NCI-H510A (cell line): ENCODE measurements at regions not wholly inside any gene's neighbourhood (a gene's known extent, or its start where the extent isn't known, plus 50 kb on each side); places are given as distances from the start of the nearest gene placed in this dataset.

Source experiments
- DNase-seq: peaks from one replicate; lab custom pipeline; 2025; lab: John Stamatoyannopoulos, UW

GRCh38 chr2:128450211-128451024 lies 131.8 kb upstream of the HS6ST1 start:
- no peak for DNase-seq

- no peak for DNase-seq
Measured at GRCh38 chr2:128451084-128452023, 132.7 kb upstream of the HS6ST1 start.

DNA sequence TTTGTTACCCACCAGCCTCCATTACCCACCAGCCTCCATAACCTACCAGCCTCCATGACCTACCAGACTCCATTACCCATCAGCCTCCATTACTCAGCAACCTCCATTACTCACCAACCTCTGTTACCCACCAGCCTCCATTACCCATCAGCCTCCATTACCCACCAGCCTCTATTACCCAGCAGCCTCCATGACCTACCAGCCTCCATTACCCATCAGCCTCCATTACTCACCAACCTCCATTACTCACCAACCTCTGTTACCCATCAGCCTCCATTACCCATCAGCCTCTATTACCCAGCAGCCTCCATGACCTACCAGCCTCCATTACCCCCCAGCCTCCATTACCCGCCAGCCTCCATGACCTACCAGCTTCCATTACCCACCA lies 133.3 kb upstream of the HS6ST1 start:
- no peak for DNase-seq

- DNase-seq: no peak
Measured at GRCh38 chr2:128452536-128453530, 134.2 kb upstream of the HS6ST1 start.

DNA sequence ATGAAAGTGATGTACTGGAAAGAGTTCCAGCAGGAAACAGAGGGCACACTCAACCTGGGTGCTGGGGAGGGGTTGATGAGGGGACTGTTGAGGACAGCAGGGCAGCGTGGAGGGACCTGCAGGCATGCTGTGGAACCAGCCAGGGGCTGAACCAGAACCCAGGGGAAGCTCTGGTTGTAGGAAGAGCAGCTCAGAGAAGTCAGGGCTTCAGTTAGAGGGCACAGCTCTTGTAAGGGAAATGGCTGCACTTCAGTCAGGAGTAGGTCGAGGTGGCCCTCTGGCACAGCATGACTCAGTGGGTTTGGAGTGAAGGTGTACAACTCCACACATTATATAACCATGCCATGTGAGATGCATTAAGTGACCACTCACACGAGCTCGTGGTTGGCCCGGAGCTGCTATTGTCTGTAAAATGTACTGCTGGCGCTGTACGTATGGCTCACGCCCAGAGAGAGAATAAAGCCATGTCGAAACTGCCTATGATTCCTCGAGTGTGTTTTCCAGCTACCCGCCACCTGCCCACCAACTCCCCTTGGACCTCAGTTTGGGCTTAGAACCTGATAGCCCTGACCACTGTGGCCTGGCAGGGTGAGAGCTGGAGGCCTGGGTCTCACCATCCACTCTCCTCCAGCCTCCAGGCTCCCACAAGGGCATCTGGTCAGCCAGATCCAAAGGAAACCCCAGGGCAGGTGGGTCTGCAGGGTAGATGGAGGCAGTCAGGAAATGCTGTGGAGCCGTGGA lies 136.5 kb upstream of the HS6ST1 start:
- no peak for DNase-seq

DNA sequence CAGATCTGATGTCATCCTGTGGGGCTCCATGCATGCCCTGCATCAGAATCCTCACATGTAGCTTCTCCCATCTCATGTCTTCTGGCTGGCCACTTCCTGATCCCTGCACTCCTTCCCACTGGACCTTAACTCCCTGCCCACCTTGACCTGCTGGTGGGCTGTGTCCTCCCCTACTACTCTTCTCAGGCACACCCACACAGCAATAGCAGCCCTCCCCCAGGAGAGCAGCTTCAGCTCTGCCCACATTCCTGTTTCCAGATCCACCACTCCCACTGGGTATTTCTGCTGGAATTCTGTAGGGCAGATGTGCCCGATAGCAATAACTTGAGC lies 137.0 kb upstream of the HS6ST1 start:
- no peak for DNase-seq

DNA sequence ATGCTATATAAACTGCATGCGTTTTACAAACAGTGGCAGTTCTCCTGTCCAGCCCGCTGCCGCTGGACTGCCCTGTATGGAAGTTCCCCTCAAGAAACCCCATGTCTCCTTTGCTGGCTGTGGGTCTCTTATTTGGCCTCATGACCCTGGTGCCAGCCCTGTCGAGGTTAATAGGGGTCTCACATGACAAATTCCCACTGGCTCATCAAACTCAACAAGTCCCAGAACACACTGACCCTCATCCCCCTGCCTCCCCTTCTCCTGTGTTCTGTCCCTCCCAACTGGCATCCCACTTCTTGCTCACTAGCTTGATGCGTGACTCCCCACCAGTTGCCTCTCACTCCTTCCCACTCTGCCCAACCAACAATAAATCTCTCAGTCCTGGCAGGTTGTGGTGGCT lies 137.6 kb upstream of the HS6ST1 start:
- DNase-seq: no peak

DNA sequence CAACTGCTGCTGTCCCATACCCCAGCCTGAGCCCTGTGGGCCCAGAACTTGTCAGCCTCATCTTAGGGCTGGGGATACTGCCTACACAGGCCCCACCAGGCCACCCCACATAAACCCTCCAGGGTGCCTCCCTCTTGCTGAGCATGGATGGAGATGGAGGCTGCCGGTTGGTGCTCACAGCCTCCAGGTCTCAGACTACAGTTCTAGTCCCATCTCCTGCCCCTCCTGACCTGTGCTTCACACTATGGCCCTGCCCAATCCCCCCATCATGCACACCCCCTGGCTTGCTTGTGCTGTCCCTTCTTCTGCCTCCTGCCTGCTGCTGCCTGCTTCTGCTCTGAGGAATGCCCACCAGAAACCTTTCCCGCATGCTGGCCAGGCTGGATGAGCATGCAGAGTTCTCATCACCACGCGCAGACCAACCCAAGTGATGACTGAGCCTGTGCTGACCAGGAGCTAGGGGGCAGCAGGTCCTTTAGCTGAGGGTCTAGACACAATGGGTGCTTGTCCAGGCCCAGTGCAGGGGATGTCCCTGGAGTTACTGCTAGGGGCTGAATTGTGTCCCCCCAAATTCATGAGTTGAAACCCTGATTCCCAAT lies 138.4 kb upstream of the HS6ST1 start:
- DNase-seq: no peak

DNA sequence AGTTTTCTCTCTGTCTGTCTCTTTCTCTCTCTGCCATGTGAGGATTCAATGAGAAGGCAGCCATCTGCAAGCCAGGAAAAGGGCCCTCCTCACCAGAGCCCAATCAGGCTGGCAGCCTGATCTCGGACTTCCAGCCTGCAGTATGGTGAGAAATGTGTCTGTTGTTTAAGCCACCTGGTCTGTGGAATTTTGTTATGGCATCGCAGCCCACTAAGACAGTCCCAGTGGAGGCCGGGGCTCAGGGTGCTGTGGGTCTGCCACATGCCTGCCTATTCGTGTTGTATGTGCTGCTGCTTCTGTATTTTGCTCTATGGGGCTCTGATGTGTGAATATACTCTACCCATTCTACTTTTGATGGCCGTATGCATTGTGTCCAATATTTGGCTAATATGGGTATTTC lies 139.0 kb upstream of the HS6ST1 start:
- DNase-seq: no peak

- no peak for DNase-seq
Measured at GRCh38 chr2:128458505-128458904, 139.8 kb upstream of the HS6ST1 start.

GRCh38 chr2:128464456-128464855 lies 145.8 kb upstream of the HS6ST1 start:
- no peak for DNase-seq

DNA sequence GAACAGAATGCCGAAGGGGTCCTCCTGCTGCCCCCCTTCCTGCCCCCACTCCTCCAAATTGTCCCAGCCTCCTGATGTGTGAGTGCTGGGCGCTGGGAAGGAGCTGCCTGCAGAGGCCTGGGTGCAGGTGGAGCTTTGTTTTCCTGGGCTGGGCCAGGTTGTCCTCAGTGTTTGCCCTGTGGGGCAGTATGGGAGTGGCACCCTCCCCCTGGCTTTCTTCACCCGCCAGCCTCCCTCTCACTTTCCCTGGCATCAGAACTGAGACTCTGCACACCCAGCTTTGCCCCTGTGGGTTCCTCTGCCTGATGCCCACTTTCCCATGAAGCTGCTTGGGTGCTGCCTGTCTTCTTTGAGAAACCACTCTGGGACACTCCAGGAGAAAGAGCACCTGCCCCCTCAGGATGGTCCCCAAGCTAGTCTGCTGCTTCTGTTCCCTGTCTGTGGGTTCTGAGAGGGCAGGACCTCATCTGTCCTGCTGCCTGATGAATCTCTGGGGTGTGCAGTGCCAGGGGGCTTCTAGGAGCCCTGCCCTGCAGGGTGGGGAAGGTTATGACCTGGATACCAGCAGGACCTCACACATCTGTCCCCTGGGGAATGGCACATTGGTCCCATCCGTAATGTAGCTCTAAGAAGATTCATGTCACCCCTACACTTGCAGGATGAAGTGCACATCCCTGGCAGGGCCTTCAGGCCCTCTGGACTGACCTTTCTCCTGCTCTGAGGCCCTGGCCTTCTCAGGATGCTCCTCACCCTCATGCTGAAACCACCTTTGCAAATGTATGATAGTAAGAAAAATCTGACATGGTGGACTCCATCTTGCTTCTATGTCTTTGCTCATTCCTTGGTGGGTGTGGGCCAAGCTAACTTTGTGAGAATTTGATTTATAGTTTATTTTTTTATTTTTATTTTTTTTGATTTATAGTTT lies 146.8 kb upstream of the HS6ST1 start:
- DNase-seq: no peak

DNA sequence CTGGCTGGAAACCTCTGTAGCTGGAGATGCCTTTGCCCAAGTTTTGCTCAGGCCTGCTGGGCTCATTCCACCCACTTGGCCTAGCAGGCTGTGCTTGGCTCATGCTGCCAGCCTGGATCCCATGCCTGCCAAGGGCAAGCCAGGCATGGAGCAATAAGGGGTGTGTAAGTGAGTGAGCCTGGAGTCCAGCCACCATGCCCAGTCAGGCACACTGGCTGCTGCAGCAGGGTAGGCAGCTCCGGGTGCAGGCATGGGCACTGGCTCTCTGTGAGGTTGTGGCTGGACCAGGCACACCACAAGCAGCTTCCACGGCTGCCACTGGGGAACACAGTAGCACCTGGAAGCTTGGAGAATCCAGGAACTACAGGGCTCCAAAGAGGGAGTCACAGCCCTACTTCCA lies 147.7 kb upstream of the HS6ST1 start:
- DNase-seq: no peak

- DNase-seq: no peak
Measured at GRCh38 chr2:128466776-128467175, 148.1 kb upstream of the HS6ST1 start.

DNA sequence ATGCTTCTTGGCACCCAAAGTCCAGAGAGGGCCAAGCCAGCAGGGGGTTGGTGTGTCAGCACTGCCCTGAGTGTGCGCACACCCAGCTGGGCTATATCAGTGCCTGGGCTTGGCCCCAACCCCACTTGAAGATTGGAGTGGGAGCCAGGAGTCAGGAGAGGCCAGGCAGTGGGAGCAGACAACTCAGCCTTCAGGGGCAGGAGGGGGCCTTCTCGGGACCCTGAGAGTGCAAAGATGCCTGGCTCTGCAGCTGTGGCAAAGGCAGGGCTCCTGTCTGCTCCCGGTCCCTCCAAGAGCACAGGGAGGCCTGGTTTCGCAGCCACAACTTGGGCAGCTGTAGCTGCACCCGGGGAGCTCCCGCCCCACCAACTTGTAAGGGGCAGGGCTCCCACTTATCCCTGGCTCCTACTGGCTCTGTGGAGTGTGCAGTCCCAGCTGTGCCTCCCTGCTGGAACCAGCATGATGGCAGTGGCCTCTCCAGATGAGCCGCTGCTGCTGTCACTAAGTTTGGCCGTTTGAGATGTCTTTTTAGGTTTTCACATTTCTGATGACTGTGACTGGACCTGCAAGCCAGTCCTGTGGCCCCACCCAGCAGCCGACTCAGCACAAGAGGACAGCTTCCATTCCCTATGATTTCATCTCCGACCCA lies 148.8 kb upstream of the HS6ST1 start:
- DNase-seq: no peak

- DNase-seq: no peak
Measured at GRCh38 chr2:128468186-128468920, 149.7 kb upstream of the HS6ST1 start.

- DNase-seq: no peak
Measured at GRCh38 chr2:128469203-128469602, 150.5 kb upstream of the HS6ST1 start.

GRCh38 chr2:128469875-128470274 lies 151.2 kb upstream of the HS6ST1 start:
- DNase-seq: no peak

GRCh38 chr2:128472789-128473174 lies 154.1 kb upstream of the HS6ST1 start:
- no peak for DNase-seq
